ENCODE measurements at regions not wholly inside any gene's neighbourhood (a gene's known extent, or its start where the extent isn't known, plus 50 kb on each side); places are given as distances from the start of the nearest gene placed in this dataset.

DNA sequence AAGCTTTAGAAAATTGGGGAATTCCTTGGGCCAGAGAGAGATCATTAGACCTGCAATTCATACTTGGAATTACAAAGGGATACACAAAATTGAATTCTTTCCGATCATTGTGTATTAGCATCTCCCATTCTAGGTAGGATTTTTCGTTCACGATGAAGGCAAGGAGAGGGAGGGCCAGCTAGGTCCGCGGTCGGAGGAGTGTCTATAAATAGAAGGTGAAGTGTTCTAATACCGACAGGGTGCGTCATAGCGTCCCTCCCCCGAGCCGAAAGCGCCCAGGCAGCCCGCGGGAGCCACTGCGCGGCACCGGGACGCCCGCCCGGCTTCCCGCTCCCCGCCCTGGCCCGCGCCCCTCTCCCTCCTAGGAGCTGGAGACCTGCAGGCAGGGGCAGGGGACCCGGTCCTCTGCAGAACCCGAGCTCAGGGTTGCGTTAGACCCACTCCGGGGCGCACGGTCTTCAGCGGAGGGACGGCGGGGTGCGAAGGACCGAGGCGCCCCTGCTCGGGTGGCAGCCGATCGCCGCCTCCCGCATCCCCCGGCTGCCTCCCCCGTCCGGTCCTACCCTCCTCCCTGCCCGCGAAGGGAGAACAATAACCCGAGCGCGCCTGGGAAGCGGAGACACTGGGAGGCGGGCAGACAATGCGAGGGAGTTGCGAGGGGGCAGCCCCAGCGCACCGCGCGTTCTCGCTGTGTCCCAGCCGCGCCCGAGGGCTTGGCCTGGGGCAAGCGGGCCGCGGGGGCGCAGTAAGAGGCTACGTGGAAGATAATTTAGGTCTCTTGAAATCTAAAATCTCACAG is 114.2 kb upstream of the SERTAD2 start:
- in situ Hi-C loops (cut with MboI; ENCODE audit: low sequenced_read_pairs) = no loop called here

DNA sequence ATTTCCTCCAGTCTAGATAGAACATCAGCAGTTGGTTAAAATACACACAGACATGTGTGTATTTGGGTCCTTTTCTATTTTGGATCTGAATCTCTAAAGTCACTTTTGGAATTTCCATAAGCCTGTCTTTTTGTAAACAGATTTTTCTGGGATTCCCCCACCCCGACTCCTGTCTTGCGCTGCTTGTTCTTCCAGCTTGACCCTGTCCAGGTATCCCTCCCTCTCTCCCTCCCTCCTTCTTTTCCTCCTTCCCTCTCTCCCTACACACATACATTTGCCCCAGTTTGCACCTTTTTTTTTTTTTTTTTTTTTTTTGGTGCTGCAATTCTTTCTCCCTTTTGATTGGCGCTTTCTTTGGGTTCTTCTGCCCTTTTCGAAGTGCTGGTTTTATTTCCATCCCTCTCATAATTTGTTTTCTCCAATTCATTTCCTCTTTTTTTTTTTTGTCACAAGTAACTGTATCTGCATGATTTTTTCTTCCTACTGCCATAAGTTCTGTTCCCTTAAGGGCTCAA is 114.8 kb upstream of the SERTAD2 start:
- in situ Hi-C loops (cut with MboI; ENCODE audit: low sequenced_read_pairs) = no loop called here

DNA sequence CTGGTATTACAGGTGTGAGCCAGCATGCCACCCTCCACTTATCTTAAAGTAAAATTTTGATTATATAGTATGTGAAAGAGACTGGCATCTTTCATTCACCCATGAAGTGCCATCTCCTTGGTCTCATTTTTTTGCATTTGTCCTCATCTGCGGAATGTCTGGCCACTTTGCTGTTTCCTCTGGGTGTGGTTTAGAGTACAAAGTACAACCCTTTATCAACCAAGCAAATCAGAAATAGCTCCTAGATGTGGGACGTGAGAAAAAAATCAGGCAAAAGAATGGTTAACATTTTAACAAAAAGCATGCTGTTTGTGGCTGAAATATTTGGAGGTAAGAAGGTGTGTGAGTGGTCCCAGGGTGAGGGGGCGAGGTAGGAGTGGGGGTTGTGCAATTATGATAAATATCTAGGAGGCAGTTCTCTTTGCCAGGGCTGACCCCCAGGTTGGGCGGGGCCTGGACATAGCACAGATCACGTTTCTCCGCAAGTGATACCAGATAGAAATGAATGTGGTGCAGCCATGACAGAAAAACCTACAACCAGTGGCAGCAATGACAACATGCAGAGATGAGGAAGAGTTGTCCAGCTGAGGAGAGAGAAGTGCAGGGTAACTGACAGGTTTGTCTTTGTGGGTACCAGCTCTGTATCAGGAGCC is 115.8 kb upstream of the SERTAD2 start:
- in situ Hi-C loops (cut with MboI; ENCODE audit: low sequenced_read_pairs) = no loop called here

DNA sequence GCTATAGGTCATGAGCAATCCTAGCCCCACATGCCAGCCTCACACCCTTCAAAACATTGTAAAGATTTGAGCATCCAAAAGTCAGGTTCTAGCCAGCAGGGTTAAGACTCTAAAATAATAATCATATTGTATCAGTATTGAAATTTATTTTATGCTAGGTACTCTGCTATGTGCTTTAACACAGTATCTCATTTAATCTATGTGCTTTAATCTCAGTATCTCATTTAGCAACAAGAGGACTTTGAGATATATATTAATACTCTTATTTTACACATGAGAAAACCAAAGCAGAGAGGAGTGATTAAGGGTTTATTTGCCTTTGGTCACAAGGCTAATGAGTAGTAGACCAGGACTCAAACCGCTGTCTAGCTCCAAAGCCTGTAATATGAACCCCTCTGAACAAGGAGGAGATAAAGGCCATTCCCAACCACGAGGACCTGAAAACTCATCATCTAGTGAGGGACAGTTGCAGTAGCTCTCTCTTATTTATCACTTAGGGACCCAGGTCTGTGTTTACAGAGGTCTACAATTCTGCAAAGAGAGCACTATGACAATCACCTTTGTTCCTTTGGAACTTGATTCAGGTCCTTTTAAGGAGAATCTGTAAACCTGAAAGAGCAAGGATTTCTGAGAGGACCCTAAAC is 116.5 kb upstream of the SERTAD2 start:
- in situ Hi-C loops (cut with MboI; ENCODE audit: low sequenced_read_pairs) = no loop called here

DNA sequence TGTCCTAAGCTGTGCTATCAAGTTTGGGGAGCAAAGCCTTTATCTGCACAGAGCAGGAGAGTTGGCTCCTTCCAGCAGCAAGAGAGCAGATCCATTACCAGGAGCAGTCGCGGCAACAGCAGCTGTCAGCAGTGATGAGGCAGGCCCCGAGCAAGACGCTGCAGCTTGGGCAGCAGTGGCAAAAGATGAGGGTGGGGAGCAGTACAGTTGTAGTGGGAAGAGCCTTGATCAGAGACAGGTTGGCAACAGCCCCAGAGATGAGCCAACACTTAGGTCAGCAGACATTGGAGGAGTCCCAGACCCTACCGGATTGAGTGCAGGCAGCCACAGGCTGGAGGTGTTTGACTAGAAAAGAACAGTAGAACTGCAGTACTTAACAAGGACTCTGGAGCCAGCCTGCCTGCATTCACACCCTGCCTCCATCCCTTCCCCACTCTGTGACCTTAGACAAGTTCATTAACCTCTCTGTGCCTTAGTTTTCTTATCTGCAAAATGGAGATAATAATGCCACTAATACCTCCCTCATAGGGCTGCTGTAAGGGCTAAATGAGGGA is 117.1 kb upstream of the SERTAD2 start:
- in situ Hi-C loops (cut with MboI; ENCODE audit: low sequenced_read_pairs) = no loop called here

DNA sequence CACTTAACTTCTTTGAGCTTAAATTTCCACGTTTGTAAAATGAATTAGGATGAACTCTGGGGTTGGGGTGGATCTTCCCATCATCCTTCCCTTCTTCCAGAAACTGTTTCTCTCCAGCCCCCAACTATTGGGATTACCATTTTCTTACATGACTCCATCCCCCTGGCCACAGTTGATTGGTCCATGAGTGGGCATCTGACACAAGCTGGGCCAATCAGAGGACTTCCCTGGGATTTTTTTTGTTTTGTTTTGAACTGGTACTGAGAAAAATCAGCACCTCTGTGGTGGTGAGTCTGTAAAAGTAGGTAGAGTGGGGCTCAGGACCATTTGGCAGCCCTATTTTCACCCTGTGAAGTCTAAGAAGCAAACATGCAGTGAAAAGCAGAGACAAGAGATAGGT is 118.0 kb upstream of the SERTAD2 start:
- in situ Hi-C loops (cut with MboI; ENCODE audit: low sequenced_read_pairs) = no loop called here

DNA sequence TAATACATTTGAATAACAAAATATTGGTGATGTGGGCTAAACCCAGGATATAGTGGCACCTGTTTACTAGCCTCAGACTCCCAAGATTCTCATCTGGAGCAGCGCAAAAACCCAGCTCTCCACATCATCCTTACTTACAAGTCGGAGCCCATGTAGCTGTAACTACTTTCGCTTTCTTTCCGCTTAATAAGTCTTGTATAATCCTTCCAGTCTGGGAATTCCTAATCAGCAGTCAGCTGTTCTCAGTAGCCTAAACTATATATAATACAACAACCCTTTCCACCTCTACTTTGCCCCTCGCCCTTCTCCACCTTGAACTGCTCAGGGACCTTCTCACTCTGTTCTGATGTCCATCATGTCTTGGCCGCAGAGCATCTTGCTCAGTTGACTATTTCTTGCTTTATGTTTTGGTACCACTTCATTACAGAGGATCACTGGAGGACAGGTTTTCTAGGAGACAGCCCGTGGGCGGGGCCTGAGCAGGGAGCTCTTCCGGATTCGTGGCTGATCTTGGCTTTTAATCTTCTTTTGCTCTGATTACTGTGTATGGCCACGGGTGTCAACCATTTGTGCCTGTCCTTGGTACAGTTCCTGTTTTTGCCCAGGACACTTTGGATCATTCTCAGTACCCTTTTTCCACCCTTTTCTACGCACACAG is 119.9 kb upstream of the SERTAD2 start:
- in situ Hi-C loops (cut with MboI; ENCODE audit: low sequenced_read_pairs) = no loop called here

DNA sequence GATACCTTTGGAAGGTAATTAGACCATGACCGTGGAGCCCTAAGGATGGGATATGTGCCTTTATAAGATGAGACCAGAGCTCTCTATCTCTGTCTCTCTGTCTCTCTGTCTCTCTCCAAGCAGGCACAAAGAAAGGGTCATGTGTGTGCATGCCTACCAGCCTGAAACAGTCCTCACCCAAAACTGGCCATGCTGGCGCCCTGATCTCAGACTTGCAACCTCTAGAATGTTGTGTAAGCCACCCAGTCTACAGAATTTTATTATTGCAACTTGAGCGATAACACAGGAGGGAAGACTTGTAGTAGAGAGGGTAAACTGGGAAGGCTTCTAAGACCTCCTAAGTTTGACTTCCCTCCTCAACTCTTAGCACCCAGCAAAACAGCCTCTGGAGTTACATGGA is 124.1 kb upstream of the SERTAD2 start:
- in situ Hi-C loops (cut with MboI; ENCODE audit: low sequenced_read_pairs) = no loop called here

DNA sequence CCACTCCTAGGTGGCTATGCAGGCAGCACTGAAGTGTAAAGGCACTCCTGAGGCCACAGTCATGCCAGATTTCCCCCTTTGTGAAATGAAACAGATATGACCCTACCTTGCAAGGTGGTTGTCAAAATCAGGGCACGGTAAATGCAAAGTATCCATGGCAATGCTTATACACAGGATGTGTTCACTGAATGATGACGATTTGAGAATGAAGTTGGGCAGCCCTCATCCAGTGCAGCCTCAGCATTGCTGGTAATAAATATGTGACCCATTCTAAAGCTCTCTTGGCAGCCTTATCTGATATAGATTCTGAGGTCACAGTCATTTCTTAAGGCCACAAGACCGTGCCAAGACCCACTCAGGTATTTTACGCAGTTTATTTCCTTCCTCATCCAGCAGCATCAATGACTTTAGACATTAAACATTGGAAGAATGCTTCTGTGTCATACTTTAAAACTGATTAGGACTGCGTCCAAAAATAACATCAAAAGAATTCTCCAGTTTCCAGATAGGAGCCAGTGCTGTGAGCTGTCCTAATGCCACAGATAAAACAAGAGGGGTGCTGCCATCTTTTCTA is 125.5 kb upstream of the SERTAD2 start:
- in situ Hi-C loops (cut with MboI; ENCODE audit: low sequenced_read_pairs) = no loop called here

DNA sequence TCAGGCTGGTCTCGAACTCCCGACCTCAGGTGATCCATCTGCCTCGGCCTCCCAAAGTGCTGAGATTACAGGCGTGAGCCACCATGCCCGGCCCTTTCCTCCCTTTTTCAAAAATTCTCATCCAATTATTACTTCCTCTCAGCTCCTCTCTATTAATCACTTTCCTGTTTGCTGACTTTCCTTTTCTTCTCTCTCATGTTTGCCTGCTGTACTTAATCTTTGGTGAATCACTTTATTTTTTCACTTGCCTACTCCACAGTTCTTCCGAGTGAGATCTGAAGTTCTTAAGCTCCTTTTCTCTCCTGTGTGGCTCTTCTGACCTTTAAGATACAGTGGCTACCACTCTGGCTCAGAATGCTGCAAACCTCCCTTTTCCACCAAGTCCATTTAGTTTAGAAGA is 126.3 kb upstream of the SERTAD2 start:
- in situ Hi-C loops (cut with MboI; ENCODE audit: low sequenced_read_pairs) = no loop called here

DNA sequence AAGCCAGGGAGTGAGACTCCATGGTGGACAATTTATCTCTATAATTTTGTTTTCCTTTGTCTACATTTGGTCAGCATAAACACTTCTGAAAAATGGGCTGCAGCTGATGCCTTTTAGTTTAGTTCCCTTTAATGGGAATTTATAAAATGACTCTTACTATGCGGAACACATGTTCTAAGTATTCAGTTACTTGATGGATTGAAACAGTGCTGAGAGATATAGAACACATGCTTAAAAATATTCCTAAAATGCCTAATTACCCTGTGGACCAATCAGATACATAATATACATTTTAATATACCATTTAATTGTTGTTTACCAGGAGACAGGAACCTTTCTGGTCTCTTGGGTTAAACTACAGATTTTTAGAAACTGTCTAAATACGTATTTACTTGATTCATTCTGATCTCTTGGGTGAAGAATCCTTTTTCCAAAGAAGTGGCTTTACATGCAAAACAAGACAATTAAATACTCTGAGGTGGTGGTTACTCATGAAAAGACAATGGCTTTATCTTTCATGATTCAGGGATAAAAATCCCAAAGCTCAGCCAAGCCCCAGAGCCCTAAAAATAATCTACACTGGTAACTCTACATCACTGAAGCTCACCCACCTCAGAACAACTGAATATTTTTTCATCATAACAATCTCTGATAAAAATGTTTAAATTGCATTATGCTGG is 128.1 kb upstream of the SERTAD2 start:
- in situ Hi-C loops (cut with MboI; ENCODE audit: low sequenced_read_pairs) = no loop called here

DNA sequence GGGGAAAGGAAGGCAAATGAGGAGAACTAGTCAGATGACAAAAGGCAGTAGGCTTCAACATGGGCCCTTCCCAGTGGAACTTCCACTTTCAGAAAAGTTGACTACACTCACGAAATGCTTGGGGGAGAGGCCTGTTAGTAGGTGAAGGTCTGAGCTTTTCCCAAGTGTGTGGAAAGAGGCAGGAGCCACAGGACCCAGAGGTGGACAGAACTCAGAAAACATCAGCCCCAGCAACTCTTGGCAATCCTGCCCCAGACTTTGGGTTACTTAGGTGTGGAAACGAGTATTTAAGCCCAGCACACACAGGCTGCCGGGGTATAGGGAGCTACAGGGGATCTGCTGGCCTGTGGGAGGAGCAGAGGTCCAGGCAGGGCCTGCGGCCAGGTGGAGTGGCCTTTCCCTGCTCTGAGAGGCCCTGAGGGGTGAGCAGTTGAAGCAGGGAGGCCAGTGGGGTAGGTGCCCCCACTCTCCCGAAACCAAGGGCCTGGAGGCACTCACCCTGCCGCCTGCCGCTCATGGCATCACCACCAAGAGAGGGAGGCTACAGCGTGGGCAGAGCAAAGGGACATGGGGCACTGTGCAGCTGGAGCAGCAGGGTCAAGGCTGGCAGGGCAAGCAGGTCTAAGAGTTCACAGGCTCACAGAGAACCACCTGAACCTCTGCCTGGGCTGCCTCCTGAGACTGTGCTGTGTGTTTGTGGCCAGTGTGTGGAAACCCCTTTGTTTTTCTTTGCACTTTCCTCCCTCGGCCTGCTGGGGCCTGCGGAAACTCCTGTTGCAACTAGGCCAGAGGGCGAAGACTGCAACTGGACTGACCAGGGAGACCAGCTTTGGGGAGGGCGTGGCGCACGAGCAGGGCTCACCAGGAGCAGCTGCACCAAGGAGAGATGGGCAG is 130.7 kb upstream of the SERTAD2 start:
- in situ Hi-C loops (cut with MboI; ENCODE audit: low sequenced_read_pairs) = no loop called here

DNA sequence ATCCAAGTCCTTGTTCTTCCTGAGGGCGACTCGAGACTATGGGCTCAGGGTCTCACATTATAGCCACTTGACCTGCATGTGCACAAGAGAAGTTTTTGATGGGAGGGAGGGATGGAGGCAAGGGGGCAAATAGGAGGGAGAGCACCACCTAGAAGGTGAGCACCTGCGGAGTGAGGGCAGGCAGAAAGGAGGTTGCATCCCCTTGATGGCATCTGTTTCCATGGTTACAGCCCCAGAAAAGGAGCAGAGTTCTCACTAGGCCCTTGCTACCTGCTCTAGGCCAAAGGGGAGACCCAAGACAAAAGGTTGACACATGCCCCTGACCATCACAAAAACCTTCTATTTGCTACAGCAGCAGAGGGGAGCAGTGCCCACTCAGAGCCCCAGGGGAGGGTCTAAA is 131.5 kb upstream of the SERTAD2 start:
- in situ Hi-C loops (cut with MboI; ENCODE audit: low sequenced_read_pairs) = no loop called here

DNA sequence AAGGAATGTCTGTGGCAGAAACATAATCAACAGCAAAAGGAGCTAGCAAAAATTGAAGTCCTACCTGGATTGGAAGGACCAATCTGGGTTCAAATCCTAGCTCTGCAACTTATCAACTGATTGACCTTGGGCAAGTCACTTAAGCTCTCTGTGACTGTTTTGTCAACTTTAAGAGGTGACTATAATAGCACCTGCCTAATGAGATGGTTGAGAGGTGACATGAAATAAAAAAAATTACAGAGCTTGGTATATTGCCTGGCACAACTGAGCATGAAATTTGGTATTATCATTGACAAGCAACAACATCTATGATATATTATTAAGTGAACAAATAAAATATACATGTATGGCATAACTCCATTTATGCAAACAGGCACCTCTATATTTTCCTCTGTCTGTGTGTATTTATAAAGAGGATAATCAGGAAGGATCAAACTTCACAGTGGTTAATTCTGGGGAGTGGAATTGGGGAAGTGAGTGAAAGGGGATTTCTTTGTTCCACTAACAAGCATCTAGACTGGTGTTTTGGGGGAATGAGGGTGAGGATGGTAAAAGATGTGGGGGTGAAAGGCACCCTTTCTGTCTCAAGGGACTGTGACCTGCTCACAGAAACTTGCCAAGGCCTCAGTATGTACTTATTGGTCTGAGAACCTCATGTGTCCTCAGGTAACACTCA is 132.8 kb upstream of the SERTAD2 start:
- in situ Hi-C loops (cut with MboI; ENCODE audit: low sequenced_read_pairs) = no loop called here

DNA sequence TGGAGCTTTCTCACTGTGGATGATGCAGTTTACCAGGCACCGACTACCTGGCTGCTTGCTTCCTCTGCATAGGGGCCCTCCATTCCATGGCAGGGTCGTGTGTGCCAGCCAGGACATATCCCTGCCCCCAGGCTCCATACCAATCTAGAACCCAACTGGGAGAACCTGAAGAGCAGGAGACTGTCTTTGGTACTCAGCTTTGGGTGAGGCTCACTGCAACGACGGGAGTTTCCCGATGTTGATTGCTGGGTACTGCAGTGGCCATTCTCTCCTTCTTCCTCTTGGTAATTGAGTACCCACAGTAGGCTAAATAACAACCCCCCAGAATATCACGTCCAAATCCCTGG is 133.3 kb upstream of the SERTAD2 start:
- in situ Hi-C loops (cut with MboI; ENCODE audit: low sequenced_read_pairs) = no loop called here

DNA sequence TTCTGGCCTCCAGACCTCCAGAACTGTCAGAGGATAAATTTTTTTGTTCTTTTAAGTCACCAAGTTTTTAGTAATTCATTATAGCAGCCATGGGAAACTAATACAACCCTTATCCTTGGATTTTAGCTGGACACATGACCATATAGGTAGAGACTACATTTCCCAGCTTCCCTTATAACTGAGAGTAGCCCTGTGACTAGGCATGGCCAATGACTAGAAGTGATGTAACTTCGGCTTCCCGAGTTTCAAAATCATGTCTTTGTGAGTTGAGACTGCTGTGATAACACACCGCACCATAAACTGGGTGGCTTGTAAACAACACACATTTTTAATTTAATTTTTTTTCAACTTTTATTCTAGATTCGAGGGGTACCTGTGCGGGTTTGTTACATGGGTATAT is 134.0 kb upstream of the SERTAD2 start:
- in situ Hi-C loops (cut with MboI; ENCODE audit: low sequenced_read_pairs) = no loop called here

DNA sequence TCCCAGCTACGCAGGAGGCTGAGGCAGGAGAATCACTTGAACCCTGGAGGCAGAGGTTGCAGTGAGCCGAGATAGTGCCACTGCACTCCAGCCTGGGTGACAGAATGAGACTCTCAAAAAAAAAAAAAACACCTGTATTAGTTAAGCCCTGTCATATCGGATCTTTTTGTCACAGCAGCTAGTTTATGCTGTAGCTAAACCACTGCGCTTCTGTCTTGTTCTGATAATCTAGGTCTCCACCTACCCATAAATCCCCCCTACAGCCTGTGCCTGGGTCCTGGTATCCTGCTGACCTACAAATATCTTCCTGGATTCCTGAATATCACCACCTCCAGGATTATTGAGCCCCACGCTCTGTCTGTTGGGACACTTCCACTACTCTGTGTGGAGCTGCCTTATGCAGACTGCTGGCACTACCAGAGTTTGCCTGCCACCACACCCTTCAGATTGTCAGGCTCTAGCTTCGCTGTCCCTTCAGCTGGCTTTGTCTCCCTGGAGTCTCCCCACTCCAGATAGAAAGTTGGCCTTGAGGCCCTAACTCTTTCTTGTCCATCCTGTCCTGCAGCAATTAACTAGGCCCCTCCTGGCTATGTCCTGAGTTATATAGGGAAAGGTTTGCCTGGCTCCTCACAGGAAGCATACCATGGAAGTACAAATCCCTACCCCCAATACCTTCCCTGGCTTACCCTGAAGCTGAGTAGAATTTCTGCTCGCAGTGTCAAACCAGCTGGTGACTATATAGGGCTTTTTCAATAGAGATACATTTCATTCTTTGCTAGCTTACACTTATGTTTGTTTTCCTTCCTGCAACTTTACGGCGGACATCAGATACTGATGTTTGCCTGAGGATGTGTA is 136.0 kb upstream of the SERTAD2 start:
- in situ Hi-C loops (cut with MboI; ENCODE audit: low sequenced_read_pairs) = no loop called here

DNA sequence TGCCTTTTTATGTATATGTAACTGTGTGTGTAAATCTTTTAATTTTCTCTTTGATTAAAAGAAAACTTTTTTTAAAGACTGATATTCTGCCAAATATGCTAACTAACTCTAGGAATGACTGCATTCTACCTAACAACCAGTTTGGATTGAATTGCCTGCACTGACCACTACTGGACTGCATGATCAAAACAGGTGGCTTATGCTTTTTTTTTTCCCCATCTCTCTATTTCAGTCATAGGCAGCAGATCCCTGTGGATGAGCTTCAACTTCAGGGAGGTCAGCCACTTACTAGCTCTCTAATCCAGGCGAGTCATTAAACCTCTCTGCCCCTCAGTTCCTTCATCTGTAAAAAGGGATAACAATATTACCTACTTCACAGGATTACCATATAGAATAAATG is 138.6 kb upstream of the SERTAD2 start:
- in situ Hi-C loops (cut with MboI; ENCODE audit: low sequenced_read_pairs) = no loop called here
